NCI-H1694 (cell line): ENCODE measurements at regions not wholly inside any gene's neighbourhood (a gene's known extent, or its start where the extent isn't known, plus 50 kb on each side); places are given as distances from the start of the nearest gene placed in this dataset.

Experiments used
- DNase-seq: peaks from one replicate; lab custom pipeline; 2025; lab: John Stamatoyannopoulos, UW

DNA sequence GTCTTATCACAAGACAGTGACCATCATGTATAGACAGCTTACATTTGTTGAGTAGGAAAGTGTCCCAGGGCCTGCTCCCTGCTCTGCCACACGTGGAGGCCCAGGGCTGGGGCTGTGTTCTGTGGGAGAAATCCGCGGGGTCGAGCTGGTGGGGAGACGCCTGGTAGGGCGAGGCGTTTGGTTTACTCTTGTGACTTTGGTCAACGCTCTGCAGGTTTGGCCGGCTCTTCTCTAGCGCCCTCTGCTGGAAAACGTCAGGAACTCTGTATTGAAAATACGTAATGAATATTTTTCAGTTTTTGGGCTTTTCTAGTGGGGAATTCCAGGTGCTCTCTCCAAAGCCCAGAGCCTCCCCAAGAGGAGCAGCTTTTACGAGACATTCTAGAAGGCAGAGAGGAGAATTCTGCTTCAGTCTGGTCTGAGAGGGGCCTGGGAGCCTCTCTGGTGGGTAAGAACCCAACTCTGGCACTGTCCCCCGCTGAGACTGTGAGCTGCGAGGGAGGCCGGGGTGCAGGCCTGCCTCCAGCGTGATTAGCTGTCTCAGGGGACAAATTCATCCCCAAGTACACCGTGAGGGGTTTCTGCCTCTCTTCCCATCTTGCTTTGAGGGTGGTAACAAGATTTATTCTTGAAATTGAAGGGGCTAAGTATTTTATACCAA lies 112.6 kb upstream of the RALGAPA2 start:
- DNase-seq, result no peak

DNA sequence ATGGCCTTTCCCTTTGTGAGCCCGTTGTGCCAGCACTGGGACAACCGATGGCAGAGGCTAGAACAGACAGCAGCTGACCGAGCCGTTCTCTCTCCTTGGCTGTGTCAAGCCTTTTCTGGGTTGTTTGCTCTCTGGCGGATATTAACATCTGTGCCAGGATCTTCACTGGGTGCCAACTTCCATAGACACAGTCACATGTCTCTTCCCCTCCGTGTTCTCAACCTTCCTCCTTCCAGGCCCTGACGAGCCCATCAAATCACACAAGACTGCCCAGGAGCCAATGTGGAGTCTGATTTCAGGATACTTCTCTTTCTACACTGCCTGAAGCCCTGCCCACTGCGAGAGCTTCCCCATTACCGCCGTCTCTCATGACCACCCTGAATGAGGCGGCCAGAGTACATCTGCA lies 111.0 kb upstream of the RALGAPA2 start:
- DNase-seq, result no peak

DNA sequence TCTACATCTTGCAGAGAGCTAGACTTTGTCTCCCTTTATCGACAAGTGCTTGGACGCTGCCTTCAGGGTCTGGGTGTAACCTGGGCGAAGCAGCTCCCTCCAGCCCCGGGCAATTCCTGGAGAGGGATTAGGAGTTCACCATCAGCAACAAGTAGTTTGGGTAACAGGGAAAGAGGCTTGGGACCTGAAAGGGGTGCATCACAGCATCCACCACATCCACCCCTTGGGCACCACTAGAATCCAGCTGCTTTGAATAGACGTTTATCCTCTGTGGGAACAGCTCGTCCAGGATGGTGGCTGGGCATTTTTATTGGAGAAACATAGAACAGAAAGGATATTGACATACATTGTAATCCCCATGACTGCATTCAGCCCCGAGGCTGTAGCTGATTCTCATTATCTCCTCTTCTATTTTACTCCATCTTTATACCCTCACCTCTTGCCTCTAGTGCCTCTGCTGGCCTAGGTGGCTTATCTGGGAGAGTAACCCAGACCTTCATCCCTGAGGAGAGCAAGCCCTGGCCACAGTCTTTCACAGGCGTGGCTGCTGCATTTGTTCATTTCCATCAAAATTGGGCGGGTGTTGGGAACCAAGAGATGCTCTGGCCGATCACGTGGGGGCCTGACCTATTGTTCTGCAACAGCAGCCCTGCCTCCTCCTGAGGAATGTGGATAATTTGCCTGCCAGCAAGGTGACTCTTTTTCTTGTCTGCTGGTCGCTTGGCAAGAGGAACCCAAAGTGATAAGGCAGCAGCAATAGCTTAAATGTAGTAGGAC lies 109.2 kb upstream of the RALGAPA2 start:
- no peak for DNase-seq

DNA sequence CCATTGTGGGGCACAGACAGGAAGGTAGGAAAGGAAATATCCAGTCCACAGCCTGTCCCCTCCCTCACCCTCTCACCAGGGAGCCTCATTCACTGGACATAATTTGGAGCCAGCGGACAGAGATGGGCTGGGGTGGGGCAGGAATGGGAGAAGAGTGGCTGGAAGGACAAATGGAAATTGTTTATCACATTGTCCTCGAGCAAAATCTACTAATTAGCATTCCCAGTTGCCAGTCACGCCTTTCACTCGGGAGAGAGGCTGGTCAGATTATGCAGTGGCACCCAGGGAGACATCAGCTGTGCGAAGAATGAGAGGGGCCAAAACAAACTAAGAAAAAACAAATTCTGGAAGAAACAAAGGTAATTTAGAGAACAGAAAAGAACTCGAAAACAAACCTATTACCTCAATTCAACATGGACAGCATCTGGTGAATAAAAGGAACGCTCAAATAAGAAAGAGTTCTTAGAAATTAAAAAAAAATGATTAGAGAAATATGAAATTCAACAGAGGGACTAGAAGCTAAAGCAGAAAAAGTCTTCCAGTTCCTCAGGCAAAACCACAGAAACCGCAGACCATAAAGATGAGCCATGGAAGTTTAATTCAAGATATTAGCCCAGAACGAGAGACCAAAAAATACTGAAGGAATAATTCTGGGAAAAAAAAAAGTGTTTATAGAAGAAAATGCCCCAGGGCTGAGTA lies 108.5 kb upstream of the RALGAPA2 start:
- DNase-seq, result no peak

DNA sequence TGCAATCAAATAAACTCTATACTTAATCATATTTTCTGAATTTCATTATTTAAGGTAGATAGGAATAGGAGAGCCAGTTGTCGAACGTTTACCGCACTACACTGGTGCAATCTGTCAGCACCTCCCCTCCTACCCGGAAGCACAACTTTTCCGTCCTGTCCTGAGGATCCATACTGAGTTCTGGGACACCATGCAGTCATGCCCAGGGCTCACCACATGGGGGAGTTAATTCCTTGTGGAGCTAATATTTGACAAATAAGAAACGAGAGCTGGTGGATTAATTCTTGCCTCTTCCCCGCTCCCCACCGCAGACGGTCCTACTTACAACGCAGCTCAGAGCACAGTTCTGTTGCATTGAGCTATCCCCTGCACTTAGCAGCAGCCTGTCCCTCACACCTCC lies 107.7 kb upstream of the RALGAPA2 start:
- DNase-seq, result no peak

DNA sequence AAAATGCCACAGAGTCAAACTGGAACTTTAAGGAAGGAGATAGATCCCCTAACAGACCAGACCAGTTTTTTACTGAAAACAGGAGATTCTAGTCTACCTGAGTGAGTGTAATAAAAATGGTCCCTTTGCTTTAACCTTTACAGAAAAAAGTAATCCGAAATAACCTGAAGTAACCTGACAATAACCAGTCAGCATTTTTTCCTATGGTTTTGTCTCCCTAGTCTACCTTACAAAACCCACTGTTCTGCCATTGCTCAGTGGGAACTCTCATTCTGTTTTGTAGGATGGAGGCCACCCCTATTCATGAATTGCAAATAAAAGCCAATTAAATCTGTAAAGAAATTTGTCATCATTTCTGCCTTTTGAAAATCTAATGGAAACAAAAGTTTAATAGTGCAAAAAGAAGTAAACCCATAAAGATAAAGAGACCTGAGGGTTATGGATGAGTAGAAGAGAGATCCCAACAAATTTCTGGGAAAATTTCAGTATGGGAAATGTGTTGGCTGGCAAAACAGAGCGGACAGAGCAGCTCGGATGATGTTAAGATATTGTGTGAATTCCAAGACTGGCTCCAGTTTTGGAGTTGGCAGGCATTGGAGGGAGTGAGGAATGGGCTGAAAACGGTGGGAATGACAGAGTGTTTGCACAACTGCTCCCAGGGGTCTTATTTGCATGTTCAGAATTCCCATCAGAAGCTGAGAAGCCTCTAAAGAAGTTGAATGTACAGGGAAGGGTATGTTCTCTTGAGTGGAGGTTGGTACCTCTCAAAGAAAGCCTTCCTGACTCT lies 104.7 kb upstream of the RALGAPA2 start:
- DNase-seq, result no peak

DNA sequence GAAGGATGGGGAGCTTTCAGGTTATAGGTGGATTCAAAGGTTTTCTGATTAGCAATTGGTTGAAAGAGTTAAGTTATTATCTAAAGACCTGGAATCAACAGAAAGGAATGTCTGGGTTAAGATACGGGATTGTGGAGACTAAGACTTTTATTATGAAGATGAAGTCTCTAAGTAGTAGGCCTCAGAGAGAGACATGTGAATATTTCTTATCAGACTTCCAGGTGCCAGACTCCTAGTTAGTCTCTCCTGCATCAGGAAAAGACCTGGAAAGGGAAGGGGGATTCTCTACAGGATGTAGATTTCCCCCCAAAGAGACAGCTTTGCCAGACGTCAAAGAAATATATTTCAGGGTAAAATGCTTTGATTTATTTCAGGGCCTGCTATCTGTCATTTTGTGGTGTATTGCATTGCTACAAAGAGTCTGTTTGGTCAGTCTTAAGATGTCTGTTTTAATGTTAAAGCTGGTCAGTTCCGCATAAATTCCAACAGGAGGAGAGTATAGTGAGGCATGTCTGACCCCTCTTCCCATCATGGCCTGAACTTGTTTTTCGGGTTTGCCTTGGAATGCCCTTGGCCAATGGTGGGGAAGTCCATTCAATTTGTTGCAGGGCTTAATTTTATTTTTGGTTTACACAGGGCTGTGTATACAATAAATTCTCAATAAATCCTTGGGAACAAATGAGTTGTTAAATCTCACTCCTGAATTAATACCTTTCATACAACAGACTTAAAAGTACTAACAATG lies 103.4 kb upstream of the RALGAPA2 start:
- no peak for DNase-seq

DNA sequence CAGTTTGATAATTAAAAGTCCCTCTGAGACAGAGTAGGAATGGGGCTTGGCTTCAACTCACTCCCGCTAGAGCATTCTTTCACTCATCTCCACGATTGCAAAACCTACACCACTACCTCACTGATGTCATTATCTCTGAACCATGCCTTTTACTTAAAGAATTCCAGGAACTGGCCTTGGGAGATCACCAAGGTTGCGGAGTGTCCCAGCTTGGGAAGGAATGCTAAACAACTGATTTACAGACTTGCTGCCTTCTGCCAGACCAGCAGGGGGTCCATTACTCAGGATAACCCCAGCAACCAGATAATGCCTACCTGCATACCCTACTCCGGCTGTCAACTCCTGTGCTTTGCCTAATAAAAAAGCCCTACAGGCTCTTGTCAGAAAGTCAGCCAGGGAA lies 102.2 kb upstream of the RALGAPA2 start:
- DNase-seq, result no peak

DNA sequence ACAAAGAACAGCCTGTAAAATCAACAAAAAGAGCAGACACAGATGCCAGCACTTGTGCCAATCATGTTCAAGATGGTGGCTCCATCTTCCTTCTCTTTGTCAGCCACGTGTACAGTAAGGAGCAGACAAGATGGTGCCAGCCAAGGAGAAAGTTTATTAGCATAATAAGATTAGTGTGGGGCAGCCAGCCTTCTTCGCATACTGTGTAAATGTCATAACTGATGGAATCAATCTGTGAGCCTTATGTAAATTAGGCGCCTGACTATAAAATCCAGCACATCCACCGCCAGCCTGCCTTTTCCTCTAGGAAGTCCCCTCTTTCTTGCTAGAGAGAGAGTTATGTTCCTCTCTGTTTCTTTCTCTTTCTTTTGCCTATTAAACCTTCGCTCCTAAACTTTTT lies 99.7 kb upstream of the RALGAPA2 start:
- DNase-seq, result no peak

DNA sequence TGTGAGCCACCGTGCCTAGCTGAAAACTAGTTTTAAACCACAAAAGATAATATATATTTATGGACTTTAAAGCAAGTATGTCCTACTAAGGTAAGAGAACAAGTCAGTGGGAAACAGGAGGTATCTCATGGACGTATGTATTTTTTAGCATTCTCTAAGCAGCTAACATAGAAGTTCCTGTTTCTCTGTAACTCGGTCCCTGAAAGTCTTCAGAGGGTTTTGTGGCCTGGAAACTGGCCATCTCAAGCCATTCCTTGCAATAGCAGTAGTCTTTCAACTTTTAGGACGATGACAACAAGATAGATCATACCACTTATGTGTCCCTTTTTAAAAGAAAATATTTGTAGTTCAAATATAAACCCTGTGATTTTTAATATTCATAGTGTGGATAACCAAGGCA lies 95.6 kb upstream of the RALGAPA2 start:
- DNase-seq, result no peak

DNA sequence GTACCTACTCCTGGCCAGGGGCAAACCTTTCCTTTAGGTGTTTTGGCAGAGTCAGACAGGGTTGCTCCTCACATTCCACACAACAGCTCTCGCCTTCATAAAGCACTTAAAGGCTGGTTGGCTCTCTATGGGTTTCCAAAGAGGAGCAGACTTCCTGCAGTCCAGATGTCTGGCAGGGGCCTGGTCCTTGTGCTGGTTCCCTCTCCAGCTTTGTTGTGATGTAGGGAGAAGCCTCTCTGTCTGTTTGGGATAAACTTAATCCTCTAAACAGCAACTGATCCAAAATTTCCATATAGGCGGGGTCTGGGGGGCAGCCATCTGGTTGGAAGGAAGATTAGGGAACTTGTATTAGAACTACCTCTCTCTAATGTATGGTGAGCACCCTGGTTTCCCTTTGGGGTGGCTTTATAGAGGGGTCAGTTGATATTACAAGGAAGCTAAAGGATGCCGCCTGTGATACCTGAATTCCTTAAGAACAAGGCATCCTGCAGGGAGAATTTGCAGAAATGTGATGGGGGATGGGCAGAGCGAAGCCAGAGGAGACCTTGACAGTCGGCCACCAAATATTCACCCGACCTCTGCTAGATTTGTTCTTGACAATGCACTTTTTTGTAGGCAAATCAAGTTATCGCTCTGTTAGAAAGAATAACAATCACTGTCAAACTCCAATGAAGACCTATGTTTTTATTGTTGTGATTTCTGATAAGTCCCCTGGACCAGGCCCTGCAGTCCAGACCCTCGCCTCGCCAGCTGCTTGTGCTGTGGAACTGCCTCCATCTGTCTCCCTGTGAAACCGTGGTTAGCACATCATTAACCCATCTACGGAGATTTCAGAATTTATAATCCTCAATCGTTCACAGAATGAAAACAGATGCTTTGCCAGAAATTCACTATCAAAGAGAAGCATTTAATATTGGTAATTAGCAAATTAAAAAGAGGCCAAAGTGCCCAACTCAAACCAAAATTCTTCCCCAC lies 94.0 kb upstream of the RALGAPA2 start:
- DNase-seq, result no peak

DNA sequence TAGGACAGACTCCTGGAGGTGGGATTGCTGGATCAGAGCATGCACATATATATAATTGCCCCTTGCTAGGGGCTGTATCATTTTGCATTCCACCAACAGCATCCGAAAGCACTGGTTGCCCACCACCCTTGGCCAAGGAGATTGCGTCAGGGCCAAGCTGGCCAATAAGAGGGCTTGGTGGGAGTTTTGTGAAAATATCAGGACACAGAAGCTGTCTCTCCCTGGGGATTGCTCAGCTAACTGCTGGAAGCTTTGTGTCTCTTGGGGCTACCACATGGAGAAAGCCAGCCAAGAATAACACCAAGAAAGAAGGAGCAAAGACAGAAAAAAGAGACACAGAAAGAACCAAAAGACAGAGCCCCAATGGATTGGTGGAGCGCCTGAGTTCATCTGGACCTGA lies 90.6 kb upstream of the RALGAPA2 start:
- no peak for DNase-seq

DNA sequence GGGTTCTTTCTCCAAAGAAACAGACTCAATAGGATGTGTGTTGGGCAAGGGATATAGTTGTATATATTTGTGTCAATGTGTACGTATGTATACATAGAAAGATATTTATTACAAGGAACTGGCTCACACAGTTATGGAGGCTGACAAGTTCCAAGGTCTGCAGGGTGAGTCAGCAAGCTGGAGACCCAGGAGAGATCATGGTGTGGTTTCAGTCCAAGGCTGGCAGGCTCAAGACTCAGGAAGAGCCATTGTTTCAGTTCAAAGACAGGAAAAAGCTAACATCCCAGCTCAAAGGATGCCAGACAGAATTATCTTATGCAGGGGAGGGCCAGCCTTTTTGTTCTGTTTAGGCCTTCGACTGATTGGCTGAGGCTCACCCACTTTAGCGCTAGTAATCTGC lies 89.9 kb upstream of the RALGAPA2 start:
- no peak for DNase-seq

DNA sequence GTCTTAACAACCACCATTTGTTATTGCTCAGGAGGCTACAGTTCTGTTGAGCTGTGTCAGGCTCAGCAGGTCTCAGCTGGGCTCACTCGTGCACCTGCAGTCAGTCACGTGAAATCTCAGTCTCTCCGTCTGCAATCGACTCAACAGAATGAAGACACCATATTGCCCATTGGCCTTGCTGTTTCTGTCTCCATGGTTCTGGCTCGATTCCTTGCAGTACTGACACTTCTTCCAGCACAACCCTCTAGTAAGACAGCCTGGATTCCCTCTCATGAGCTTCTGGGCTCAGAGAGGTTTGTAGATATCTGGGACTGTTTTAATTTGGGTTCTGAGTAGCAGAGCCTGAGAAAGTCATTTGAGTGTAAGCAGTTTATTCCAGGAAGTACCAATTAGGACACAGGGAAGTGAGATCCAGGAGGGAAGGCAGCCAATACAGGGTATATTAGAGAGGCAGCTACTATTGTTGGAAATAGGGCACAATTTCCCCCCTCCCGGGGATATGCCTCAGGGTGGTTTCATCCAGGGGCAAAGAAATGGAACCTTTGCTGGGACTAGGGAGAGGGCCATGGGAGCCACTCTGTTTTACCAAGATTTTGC lies 87.4 kb upstream of the RALGAPA2 start:
- DNase-seq, result no peak

DNA sequence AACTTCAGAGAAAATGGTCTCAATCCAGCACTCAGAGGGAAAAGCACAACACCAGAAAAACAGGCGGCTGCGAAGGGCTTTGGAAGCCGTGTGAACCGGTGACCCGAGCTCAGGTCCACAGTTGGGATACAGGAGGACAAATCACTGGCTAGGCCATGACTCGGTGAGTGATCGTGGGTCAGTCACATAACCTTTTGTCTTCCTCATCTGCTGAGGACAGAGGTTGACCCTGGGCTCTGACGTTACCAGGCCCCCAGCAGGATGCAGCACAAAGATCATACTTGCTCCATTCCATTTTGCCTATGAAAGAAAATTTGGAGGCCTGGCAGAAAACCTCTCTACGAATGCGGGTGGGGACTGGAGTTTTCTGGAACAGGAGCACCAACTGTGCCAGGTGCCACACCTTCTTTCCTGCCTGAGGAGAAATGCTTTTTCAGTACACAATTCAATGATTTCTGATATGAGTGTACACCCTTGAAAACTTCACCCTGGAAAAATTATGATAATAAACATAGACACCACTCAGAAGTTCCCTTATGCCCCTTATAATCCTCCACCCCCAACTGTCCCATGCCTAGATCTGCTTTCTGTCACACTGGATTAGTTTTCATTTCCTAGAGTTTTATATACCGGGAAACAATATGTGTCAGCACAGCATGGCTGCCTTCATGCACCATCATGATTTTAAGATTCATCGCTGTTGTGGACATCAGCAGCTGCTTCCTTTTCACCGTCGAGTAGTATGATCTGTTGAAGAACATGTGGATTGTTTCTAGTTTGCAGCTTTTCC lies 85.3 kb upstream of the RALGAPA2 start:
- no peak for DNase-seq

DNA sequence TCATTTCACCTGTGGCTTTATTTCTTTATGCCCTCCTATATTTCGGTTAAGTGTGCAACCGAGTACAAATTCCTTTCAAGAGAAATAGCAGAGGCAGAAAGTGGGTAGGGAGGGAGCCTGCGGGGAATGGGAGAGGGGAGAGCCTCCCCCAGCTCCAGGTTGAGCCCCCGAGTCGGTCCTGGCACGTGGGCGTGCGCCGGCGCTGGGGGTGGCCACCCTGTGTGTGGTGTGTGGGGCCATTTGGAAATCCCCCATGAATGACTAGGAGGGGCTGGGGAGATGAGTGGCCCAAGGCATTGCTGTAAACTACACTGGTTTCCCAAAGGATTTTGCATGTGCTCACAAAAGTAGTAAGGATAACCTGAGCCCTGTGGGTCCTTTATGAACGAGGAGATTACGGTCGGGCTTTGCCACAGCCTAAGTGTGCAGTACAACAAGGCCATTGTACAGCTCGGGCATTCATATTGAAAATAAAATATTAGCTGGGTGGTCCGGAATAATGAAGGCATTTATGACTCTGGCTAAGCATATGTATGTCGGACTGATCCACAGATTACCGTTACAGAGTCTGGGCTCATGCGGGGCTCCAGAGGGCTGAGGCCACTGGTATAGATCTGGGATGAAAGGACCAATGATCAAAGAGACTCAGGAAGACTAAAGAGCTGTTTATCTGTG lies 84.5 kb upstream of the RALGAPA2 start:
- DNase-seq, result no peak

DNA sequence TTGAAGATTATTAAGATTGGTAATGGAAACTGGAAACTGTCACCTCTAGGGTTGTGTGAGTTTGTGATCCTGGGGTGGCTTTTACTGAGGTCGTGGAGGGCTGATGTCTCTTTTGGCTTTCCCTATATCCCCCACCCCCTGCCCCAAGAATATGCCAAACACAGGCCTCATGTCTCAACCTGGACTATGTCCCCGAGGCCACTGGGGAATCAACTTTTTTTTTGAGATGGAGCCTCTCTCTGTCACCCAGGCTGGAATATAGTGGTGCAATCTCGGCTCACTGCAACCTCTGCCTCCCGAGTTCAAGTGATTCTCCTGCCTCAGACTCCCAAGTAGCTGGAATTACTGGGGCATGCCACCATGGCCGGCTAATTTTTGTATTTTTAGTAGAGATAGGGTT lies 83.3 kb upstream of the RALGAPA2 start:
- DNase-seq, result no peak

DNA sequence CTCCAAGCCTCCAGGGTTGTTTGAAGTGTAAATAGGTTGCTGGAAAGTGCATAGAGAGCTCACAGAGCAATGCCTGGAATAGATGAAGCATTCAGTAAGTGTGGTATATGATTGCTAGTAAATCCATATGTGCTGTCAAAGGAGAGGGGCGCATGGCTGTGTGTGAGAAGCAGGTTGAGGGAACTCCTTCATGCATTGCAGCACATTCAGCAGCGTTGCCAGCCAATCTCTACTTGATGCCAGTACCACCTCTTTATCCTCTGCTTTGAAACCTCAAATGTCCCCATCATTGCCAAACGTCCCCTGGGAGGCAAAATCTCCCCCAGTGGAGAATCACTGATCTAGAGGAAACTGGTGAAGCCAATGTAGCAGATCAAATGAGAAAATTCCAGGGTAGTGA lies 82.7 kb upstream of the RALGAPA2 start:
- no peak for DNase-seq

DNA sequence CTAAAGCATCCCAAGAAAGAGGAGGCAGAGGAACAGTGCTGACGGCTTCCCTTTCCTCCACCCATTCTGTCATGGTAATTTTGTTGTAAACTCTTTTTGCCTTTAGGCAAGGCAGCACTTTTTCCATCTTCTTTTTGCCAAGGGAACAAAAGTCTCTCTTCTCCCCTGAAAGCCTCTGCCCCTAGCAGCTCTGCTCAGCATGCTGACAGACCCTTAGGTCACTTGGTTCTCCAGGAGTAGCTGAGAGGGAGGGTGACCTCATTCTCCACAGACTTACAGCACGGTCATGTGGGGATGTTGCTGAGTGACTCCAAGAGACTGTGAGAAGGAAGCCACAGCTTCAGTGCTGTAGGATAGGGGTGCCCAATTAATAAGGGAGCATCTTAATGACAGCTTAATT lies 81.1 kb upstream of the RALGAPA2 start:
- no peak for DNase-seq
